ENCODE measurements at regions not wholly inside any gene's neighbourhood (a gene's known extent, or its start where the extent isn't known, plus 50 kb on each side); places are given as distances from the start of the nearest gene placed in this dataset.

- H3K27me3 ChIP-seq (ENCODE audit: insufficient read depth, low read length, poor library complexity), result no peaks in the 10 kb centered on the region
- no peak overlapping the region for H2AFZ ChIP-seq (ENCODE audit: low read depth, low read length)
- H3K36me3 ChIP-seq (ENCODE audit: insufficient read depth, low read length), result no peaks in the 10 kb centered on the region
- H3K9ac ChIP-seq (ENCODE audit: low read depth, low read length), result no peak overlapping the region
- no peak overlapping the region for H3K4me3 ChIP-seq (ENCODE audit: low read depth in 1 of 2, low read length in 2 of 2)
- ATAC-seq (ENCODE audit: insufficient read depth, low read depth) (no peak), DNase-seq (no peak)
- no peak overlapping the region for H3K4me2 ChIP-seq (ENCODE audit: insufficient read depth, low read length)
- H3K9me3 ChIP-seq (ENCODE audit: insufficient read depth, low read length, severe bottlenecking), result no peaks in the 10 kb centered on the region
- H3K27ac ChIP-seq (ENCODE audit: low read length), result no peak overlapping the region
- H3K4me1 ChIP-seq (ENCODE audit: insufficient read depth, low read length), result no peaks in the 10 kb centered on the region
- no peaks in the 10 kb centered on the region for H3K79me2 ChIP-seq (ENCODE audit: insufficient read depth, low read length)
- H4K20me1 ChIP-seq (ENCODE audit: insufficient read depth, low read length), result 0 out of 2 replicates have a peak, but pooled peaks cover 2% of the 10 kb centered on the region
- TF ChIP-seq CTCF (IDR thresholded peaks at IDR 0.05; ENCODE audit: borderline replicate concordance, extremely low read depth, low read length, poor library complexity, severe bottlenecking) (no peak), EZH2 (IDR thresholded peaks at IDR 0.05; ENCODE audit: borderline replicate concordance, low read depth, low read length, severe bottlenecking) (no peak)
These were observed 227.7 kb upstream of the DDHD1 start for GRCh38 chr14:53380867-53381225.

- Histone ChIP-seq H3K36me3 (ENCODE audit: insufficient read depth, low read length) (no peaks in the 10 kb centered on the region), H4K20me1 (ENCODE audit: insufficient read depth, low read length) (0 out of 2 replicates have a peak, but pooled peaks cover 2% of the 10 kb centered on the region), H3K79me2 (ENCODE audit: insufficient read depth, low read length) (no peaks in the 10 kb centered on the region), H3K4me2 (ENCODE audit: insufficient read depth, low read length) (no peak overlapping the region), H3K27ac (ENCODE audit: low read length) (no peak overlapping the region), H3K4me1 (ENCODE audit: insufficient read depth, low read length) (no peaks in the 10 kb centered on the region), H3K9me3 (ENCODE audit: insufficient read depth, low read length, severe bottlenecking) (no peaks in the 10 kb centered on the region), H3K4me3 (ENCODE audit: low read depth in 1 of 2, low read length in 2 of 2) (no peak overlapping the region), H2AFZ (ENCODE audit: low read depth, low read length) (no peak overlapping the region), H3K27me3 (ENCODE audit: insufficient read depth, low read length, poor library complexity) (no peaks in the 10 kb centered on the region), H3K9ac (ENCODE audit: low read depth, low read length) (no peak overlapping the region)
- no peak for DNase-seq
- ATAC-seq (ENCODE audit: insufficient read depth, low read depth), result no peak
- no peak for TF ChIP-seq EZH2 (IDR thresholded peaks at IDR 0.05; ENCODE audit: borderline replicate concordance, low read depth, low read length, severe bottlenecking)
- TF ChIP-seq CTCF (IDR thresholded peaks at IDR 0.05; ENCODE audit: borderline replicate concordance, extremely low read depth, low read length, poor library complexity, severe bottlenecking), result no peak
These were observed 227.1 kb upstream of the DDHD1 start for GRCh38 chr14:53380052-53380866.

GRCh38 chr14:53378142-53378541 is 225.0 kb upstream of the DDHD1 start:
- Histone ChIP-seq H2AFZ (ENCODE audit: low read depth, low read length) (no peak overlapping the region), H3K4me2 (ENCODE audit: insufficient read depth, low read length) (no peak overlapping the region), H3K36me3 (ENCODE audit: insufficient read depth, low read length) (peaks cover under 1% of the 10 kb centered on the region; the same call in 1 of the 2 replicates), H3K9ac (ENCODE audit: low read depth, low read length) (no peak overlapping the region), H3K27ac (ENCODE audit: low read length) (no peak overlapping the region), H4K20me1 (ENCODE audit: insufficient read depth, low read length) (0 out of 2 replicates have a peak, but pooled peaks cover 2% of the 10 kb centered on the region), H3K4me3 (ENCODE audit: low read depth in 1 of 2, low read length in 2 of 2) (no peak overlapping the region), H3K4me1 (ENCODE audit: insufficient read depth, low read length) (no peaks in the 10 kb centered on the region), H3K9me3 (ENCODE audit: insufficient read depth, low read length, severe bottlenecking) (no peaks in the 10 kb centered on the region), H3K79me2 (ENCODE audit: insufficient read depth, low read length) (no peaks in the 10 kb centered on the region), H3K27me3 (ENCODE audit: insufficient read depth, low read length, poor library complexity) (no peaks in the 10 kb centered on the region)
- no peak for ATAC-seq (ENCODE audit: insufficient read depth, low read depth)
- TF ChIP-seq EZH2 (IDR thresholded peaks at IDR 0.05; ENCODE audit: borderline replicate concordance, low read depth, low read length, severe bottlenecking) (no peak), CTCF (IDR thresholded peaks at IDR 0.05; ENCODE audit: borderline replicate concordance, extremely low read depth, low read length, poor library complexity, severe bottlenecking) (no peak)
- no peak for DNase-seq

Data from DND-41 (cell line).